VCaP (cell line): ENCODE measurements at regions not wholly inside any gene's neighbourhood (a gene's known extent, or its start where the extent isn't known, plus 50 kb on each side); places are given as distances from the start of the nearest gene placed in this dataset.

Experiments used
- H3K27ac ChIP-seq: fragments of 450-650 bp; 2 replicates; pipeline ENCODE4 v1.5.1; 2017
- CTCF ChIP-seq: fragments of 450-650 bp; conservative IDR thresholded peaks from 2 replicates; pipeline ENCODE4 v1.5.1; 2017; ENCODE audit warnings: mild to moderate bottlenecking, moderate library complexity

GRCh38 chr2:155377931-155378444, 679.5 kb downstream of the KCNJ3 start:
- no peak overlapping the region for H3K27ac ChIP-seq
- TF ChIP-seq CTCF: no peak

- TF ChIP-seq CTCF: peak; percentile 70
- H3K27ac ChIP-seq: no peak overlapping the region
Measured at GRCh38 chr2:155377266-155377680, 678.8 kb downstream of the KCNJ3 start.

- H3K27ac ChIP-seq: no peak overlapping the region
- peak; percentile 53 for TF ChIP-seq CTCF
Measured at GRCh38 chr2:155372969-155373368, 674.5 kb downstream of the KCNJ3 start.

GRCh38 chr2:155368934-155369333, 670.4 kb downstream of the KCNJ3 start:
- TF ChIP-seq CTCF: peak; percentile 61
- no peak overlapping the region for H3K27ac ChIP-seq

GRCh38 chr2:155364766-155365165, 666.3 kb downstream of the KCNJ3 start:
- no peak for TF ChIP-seq CTCF

GRCh38 chr2:155363349-155363888, 664.9 kb downstream of the KCNJ3 start:
- TF ChIP-seq CTCF: no peak

More at GRCh38 chr2:155364766-155365165, 666.3 kb downstream of the KCNJ3 start:
- no peak overlapping the region for H3K27ac ChIP-seq

GRCh38 chr2:155357172-155357571, 658.7 kb downstream of the KCNJ3 start:
- H3K27ac ChIP-seq: no peak overlapping the region
- no peak for TF ChIP-seq CTCF

More at GRCh38 chr2:155363349-155363888, 664.9 kb downstream of the KCNJ3 start:
- H3K27ac ChIP-seq: no peak overlapping the region
